ENCODE measurements at regions not wholly inside any gene's neighbourhood (a gene's known extent, or its start where the extent isn't known, plus 50 kb on each side); places are given as distances from the start of the nearest gene placed in this dataset.

DNA sequence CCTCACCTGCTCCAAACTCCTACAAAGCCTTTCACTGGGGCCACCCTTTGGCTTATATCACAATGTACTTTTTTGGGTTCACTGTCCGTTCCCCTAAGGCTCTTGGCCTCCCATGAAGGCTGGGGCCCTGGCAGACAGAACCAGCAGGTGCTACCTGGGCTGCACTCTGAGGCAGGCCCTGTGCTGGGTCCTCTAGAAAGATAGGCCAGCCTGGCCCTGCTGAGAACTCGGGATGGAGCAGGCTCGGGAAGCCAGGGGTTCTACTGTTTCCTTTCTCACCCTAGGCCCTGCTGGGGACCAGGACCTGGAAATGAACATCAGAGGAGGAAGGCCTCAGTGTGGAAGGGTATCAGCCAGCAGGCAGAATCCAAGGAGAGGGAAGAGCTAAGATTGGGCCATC is 79.5 kb downstream of the MRPL14 start:
- no peak for TF ChIP-seq FOXM1 (IDR thresholded peaks at IDR 0.05; ENCODE audit: borderline replicate concordance)
- DNase-seq (ENCODE audit: extremely low spot score), result no peak
- POLR2A ChIA-PET, result no interaction called here
- CTCF ChIA-PET, result no interaction called here

DNA sequence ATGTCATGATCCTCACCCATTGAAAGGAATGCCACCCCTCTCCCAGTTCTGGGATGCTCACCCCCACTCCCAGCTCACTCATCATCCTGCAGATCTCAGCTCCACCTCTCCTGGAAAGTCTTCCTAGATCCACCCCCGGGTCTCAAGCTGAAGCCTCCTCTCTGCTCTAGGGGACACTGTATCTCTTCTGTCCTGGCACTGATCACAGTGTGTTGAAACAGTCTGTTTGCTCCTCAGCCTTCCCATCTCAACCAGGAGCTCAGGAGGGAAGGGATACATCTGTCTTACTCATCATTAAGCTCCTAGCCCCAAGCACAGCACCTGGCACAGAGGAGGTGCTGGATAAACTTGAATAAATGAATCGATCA is 80.1 kb downstream of the MRPL14 start:
- TF ChIP-seq HDGF (IDR thresholded peaks at IDR 0.05; ENCODE audit: borderline replicate concordance), result no peak
- TF ChIP-seq BHLHE40 (IDR thresholded peaks at IDR 0.05; ENCODE audit: borderline replicate concordance), result no peak
- TF ChIP-seq FOXA1 (IDR thresholded peaks at IDR 0.05), result no peak
- TF ChIP-seq LEF1 (IDR thresholded peaks at IDR 0.05; ENCODE audit: borderline replicate concordance), result no peak
- no peak for TF ChIP-seq FOXM1 (IDR thresholded peaks at IDR 0.05; ENCODE audit: borderline replicate concordance)
- TF ChIP-seq ELF4 (IDR thresholded peaks at IDR 0.05), result no peak
- TF ChIP-seq TARDBP (IDR thresholded peaks at IDR 0.05), result no peak
- no peak for TF ChIP-seq CTBP1 (IDR thresholded peaks at IDR 0.05; ENCODE audit: borderline replicate concordance)
- no peak for TF ChIP-seq NFRKB (IDR thresholded peaks at IDR 0.05)
- TF ChIP-seq, protein P1, sequence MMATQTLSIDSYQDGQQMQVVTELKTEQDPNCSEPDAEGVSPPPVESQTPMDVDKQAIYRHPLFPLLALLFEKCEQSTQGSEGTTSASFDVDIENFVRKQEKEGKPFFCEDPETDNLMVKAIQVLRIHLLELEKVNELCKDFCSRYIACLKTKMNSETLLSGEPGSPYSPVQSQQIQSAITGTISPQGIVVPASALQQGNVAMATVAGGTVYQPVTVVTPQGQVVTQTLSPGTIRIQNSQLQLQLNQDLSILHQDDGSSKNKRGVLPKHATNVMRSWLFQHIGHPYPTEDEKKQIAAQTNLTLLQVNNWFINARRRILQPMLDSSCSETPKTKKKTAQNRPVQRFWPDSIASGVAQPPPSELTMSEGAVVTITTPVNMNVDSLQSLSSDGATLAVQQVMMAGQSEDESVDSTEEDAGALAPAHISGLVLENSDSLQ (IDR thresholded peaks at IDR 0.05), result no peak
- DNase-seq (ENCODE audit: extremely low spot score), result no peak
- ChIA-PET POLR2A (no interaction called here), CTCF (no interaction called here)

DNA sequence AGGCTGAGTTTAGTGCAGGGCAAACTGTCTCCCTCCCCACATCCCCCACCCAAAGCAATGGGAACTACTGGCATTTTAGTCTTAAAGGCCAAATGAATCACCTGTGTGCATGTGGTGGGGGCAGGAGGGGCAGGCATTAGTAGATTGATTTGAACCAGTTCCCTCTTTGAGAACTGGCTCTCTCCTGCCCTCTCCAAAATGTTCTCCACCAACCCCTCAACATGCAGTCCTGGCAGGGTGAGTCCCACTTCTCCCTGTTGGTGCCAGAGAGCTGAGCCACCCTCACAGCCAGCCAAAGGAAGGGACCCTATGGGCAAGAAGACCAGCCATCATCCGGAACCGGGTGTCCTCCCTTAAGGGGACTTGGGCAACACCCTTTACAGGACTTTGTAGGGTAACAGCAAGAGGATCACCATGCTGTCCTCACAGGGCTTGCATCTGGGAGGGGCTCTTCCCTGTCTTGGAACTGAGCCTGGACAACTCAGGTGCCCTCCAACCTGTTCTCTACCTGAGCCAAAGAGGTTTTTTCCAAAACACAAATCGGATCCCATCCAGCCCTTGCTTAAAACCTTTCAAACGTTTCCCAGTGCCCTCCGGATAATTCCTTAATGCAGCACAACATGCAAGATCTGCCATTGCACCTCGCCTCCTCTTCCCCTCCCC is 80.6 kb downstream of the MRPL14 start:
- ChIA-PET POLR2A (no interaction called here), CTCF (no interaction called here)
- no peak for TF ChIP-seq FOXA1 (IDR thresholded peaks at IDR 0.05)
- TF ChIP-seq TARDBP (IDR thresholded peaks at IDR 0.05), result no peak
- TF ChIP-seq, protein P1 (IDR thresholded peaks at IDR 0.05), result no peak
- TF ChIP-seq SP1 (IDR thresholded peaks at IDR 0.05), result no peak
- no peak for TF ChIP-seq ARNT (IDR thresholded peaks at IDR 0.05)
- no peak for TF ChIP-seq CTBP1 (IDR thresholded peaks at IDR 0.05; ENCODE audit: borderline replicate concordance)
- TF ChIP-seq FOXM1 (IDR thresholded peaks at IDR 0.05; ENCODE audit: borderline replicate concordance), result no peak
- no peak for TF ChIP-seq FOXK2 (IDR thresholded peaks at IDR 0.05)
- TF ChIP-seq HDGF (IDR thresholded peaks at IDR 0.05; ENCODE audit: borderline replicate concordance), result no peak
- TF ChIP-seq BHLHE40 (IDR thresholded peaks at IDR 0.05; ENCODE audit: borderline replicate concordance), result no peak
- TF ChIP-seq NFRKB (IDR thresholded peaks at IDR 0.05), result no peak
- no peak for TF ChIP-seq SUZ12 (IDR thresholded peaks at IDR 0.05)
- no peak for TF ChIP-seq ZNF384 (IDR thresholded peaks at IDR 0.05)
- TF ChIP-seq ELF4 (IDR thresholded peaks at IDR 0.05), result no peak
- TF ChIP-seq LEF1 (IDR thresholded peaks at IDR 0.05; ENCODE audit: borderline replicate concordance), result no peak
- DNase-seq (ENCODE audit: extremely low spot score), result no peak

DNA sequence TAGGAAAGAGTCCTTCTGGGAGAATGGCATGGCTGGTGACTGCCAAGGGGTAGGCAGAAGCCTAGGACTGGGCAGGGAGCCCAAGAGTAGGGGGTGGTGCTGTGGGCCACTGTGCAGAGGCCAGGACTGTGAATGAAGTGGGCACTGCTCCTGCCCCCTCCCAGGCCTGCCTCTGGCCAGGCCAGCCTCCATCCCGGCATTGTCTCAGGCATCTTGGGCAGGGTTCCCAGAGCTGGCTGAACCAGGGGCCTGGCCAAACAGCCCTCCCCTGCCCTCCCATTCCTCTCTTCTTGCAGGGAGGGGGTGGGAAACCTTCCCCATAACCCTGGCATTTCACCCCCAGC is 81.6 kb downstream of the MRPL14 start:
- TF ChIP-seq NFRKB (IDR thresholded peaks at IDR 0.05) (no peak), SP1 (IDR thresholded peaks at IDR 0.05) (no peak)
- POLR2A ChIA-PET, result no interaction called here
- no peak for DNase-seq (ENCODE audit: extremely low spot score)
- CTCF ChIA-PET, result no interaction called here

DNA sequence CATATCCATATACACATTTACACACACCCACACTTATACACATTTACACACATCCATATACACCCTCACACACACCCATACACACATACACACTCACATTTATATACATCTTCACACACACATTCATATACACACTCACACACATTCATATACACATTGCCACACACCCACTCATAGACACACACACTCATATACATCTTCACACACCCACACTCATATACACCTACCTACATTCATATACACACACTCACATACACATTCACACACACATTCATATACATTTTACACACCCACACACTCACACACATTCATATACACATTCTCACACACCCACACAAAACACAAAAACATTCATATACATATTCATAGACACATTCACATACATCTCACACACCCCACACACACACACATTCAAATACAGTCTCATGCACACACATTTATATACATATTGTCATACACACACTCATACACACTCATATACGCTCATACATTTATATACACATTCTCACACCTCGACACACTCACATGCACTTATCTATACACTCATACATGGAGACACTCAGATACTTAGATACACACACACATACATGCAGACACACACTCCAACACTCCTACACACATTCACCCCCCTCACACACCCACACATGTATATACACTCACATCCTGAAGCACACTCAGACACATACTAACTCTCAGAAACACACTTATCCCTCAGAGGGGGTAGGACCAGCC is 82.1 kb downstream of the MRPL14 start:
- POLR2A ChIA-PET, result no interaction called here
- peak; percentile 53 for TF ChIP-seq TARDBP (IDR thresholded peaks at IDR 0.05)
- TF ChIP-seq FOXM1 (IDR thresholded peaks at IDR 0.05; ENCODE audit: borderline replicate concordance), result no peak
- 0 out of 2 replicates have a peak, but pooled peaks have one; percentile 28 for TF ChIP-seq CTBP1 (IDR thresholded peaks at IDR 0.05; ENCODE audit: borderline replicate concordance)
- TF ChIP-seq NFRKB (IDR thresholded peaks at IDR 0.05), result no peak
- no peak for DNase-seq (ENCODE audit: extremely low spot score)
- CTCF ChIA-PET, result no interaction called here

DNA sequence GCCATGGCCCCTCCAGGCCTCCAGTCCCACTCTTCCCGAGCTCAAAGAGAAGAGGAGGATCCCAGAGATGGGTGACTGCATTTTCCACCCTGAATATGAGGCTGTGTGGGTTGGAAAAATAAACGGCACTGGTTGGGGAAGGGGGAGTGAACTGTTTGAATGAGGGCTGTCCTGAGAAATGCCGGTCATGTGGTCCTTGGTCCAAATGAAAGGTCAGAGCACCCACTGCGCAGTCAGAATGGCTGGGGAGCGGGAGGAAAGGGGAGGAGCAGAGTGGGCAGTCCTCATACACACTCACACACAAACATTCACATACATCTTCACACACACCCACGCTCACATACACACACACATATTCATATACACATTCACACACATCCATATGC is 83.1 kb downstream of the MRPL14 start:
- no peak for DNase-seq (ENCODE audit: extremely low spot score)
- no peak for TF ChIP-seq ARNT (IDR thresholded peaks at IDR 0.05)
- TF ChIP-seq CTBP1 (IDR thresholded peaks at IDR 0.05; ENCODE audit: borderline replicate concordance), result no peak
- TF ChIP-seq ZNF384 (IDR thresholded peaks at IDR 0.05), result no peak
- TF ChIP-seq, protein P1 (IDR thresholded peaks at IDR 0.05), result no peak
- POLR2A ChIA-PET, result no interaction called here
- CTCF ChIA-PET, result interaction anchor here (1.3 kb wide), 1 partner anchor 9 kb away, joined by 4 read pairs; no protein-coding TSS in a partner anchor

DNA sequence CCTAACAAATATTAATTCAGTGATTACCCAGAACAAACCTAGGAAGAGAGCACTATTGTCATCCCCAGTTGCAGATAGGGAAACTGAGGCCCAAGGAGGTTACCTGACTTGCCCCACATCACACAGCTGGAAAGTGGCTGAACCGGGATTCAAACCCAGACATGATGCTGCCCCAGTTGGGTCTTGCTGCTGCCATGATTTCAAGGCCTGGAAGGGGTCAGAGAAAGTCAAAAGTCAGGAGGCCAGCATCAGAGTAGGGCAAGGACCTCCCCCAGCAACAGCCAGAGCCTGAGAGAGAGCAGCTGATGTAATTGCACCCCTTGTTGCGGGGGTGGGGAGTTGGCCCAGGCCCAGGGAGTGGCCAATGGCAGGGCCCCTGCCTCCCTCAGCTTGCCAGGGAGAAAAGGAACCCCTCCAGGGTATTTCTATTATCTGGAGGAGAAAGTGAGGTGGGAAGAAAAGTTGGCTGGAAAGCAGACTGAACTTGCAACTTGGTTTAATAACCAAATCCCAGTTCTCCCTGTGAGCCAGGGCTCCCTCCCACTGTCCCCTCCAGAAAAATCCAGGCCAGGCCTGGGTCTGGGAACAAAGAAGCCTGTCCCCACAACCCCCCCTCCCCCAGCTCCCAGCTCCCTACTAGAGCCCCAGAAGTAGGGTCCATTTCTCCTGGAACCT is 83.6 kb downstream of the MRPL14 start:
- POLR2A ChIA-PET, result interaction anchor here (1.1 kb wide), 1 partner anchor 19 kb away, joined by 3 read pairs; no protein-coding TSS in a partner anchor
- CTCF ChIA-PET, result interaction anchor here (1.3 kb wide), 1 partner anchor 9 kb away, joined by 4 read pairs; no protein-coding TSS in a partner anchor
- no peak for DNase-seq (ENCODE audit: extremely low spot score)
- no peak for TF ChIP-seq BHLHE40 (IDR thresholded peaks at IDR 0.05; ENCODE audit: borderline replicate concordance)
- TF ChIP-seq SP1 (IDR thresholded peaks at IDR 0.05), result no peak
- TF ChIP-seq ZNF384 (IDR thresholded peaks at IDR 0.05), result no peak
- no peak for TF ChIP-seq FOXK2 (IDR thresholded peaks at IDR 0.05)
- no peak for TF ChIP-seq HDGF (IDR thresholded peaks at IDR 0.05; ENCODE audit: borderline replicate concordance)
- no peak for TF ChIP-seq FOXA1 (IDR thresholded peaks at IDR 0.05)
- no peak for TF ChIP-seq ARNT (IDR thresholded peaks at IDR 0.05)
- no peak for TF ChIP-seq LEF1 (IDR thresholded peaks at IDR 0.05; ENCODE audit: borderline replicate concordance)
- TF ChIP-seq L3MBTL2 (conservative IDR thresholded peaks at IDR 0.05), result no peak
- TF ChIP-seq SUZ12 (IDR thresholded peaks at IDR 0.05), result no peak
- TF ChIP-seq CTBP1 (IDR thresholded peaks at IDR 0.05; ENCODE audit: borderline replicate concordance), result no peak
- TF ChIP-seq TARDBP (IDR thresholded peaks at IDR 0.05), result no peak
- TF ChIP-seq ELF4 (IDR thresholded peaks at IDR 0.05), result no peak
